Upper lobe of left lung (tissue), 4 donors: ENCODE measurements at regions not wholly inside any gene's neighbourhood (a gene's known extent, or its start where the extent isn't known, plus 50 kb on each side); places are given as distances from the start of the nearest gene placed in this dataset.

ENCODE experiments used
- POLR2AphosphoS5 ChIP-seq, 2 donors: sonication (generic); formaldehyde crosslinking; IDR thresholded peaks; one replicate each; pipeline ENCODE4 v1.5.1; 2017; ENCODE audit warnings: antibody characterized with exemption in 2 of 2
- TF ChIP-seq, protein P1 (sequence below), 6 experiments: fragments of 450-650 bp in 4 of 6; fragments of 200-600 bp in 2 of 6; sonication (generic) in 2 of 6; IDR thresholded peaks; one replicate each; pipeline ENCODE4 v1.5.1; 2016 to 2019; ENCODE audit warnings: antibody characterized with exemption in 6 of 6

DNA sequence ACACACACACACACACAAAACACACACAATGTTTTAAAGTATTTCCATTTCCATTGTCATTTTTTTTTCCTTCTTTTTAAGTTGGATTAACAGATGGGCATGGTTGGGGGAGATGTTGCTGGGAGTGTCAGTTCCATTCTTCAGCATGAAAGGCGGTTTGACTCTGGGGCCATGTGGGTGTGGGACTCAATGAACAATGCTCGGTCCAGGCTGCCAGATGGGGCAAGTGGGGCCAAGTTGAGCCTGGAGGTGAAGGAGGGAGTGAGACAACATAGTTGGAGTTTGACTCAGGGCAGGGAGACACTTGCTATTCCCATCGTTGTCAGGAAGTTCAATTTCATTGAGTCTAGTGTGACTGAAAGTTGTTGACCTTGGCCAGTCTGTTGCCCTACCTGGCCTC, 125.3 kb downstream of the TLE3 start:
- no peak for TF ChIP-seq POLR2AphosphoS5 (IDR thresholded peaks at IDR 0.05)
- TF ChIP-seq, protein P1, sequence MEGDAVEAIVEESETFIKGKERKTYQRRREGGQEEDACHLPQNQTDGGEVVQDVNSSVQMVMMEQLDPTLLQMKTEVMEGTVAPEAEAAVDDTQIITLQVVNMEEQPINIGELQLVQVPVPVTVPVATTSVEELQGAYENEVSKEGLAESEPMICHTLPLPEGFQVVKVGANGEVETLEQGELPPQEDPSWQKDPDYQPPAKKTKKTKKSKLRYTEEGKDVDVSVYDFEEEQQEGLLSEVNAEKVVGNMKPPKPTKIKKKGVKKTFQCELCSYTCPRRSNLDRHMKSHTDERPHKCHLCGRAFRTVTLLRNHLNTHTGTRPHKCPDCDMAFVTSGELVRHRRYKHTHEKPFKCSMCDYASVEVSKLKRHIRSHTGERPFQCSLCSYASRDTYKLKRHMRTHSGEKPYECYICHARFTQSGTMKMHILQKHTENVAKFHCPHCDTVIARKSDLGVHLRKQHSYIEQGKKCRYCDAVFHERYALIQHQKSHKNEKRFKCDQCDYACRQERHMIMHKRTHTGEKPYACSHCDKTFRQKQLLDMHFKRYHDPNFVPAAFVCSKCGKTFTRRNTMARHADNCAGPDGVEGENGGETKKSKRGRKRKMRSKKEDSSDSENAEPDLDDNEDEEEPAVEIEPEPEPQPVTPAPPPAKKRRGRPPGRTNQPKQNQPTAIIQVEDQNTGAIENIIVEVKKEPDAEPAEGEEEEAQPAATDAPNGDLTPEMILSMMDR (IDR thresholded peaks at IDR 0.05) = no peak
